LNCaP clone FGC (cell line): ENCODE measurements at regions not wholly inside any gene's neighbourhood (a gene's known extent, or its start where the extent isn't known, plus 50 kb on each side); places are given as distances from the start of the nearest gene placed in this dataset.

ENCODE experiments used
- DNase-seq: peaks from one replicate; pipeline ENCODE4 v3.0.0-alpha.2; 2011; ENCODE audit warnings: low read depth
- H3K4me3 ChIP-seq: 2 replicates; pipeline ENCODE4 v1.5.1; 2011; ENCODE audit warnings: mild to moderate bottlenecking, low read depth, low read length, control low read depth
- CTCF ChIP-seq: IDR thresholded peaks from 2 replicates; pipeline ENCODE4 v1.5.1; 2012; ENCODE audit warnings: mild to moderate bottlenecking; ENCODE audit not compliant: control insufficient read depth, insufficient read depth; ENCODE audit errors: extremely low read depth

- no peak for TF ChIP-seq CTCF
- H3K4me3 ChIP-seq: no peak overlapping the region
- no peak for DNase-seq
Observed at GRCh38 chr4:67082746-67083145, 462.6 kb downstream of the CENPC start.

GRCh38 chr4:67080046-67080557 is 465.2 kb downstream of the CENPC start:
- DNase-seq: no peak
- no peak for TF ChIP-seq CTCF

GRCh38 chr4:67071641-67072040 is 473.7 kb downstream of the CENPC start:
- H3K4me3 ChIP-seq: no peak overlapping the region
- DNase-seq: no peak
- no peak for TF ChIP-seq CTCF

More at GRCh38 chr4:67080046-67080557, 465.2 kb downstream of the CENPC start:
- H3K4me3 ChIP-seq: no peak overlapping the region

- DNase-seq: no peak
- H3K4me3 ChIP-seq: no peak overlapping the region
- no peak for TF ChIP-seq CTCF
Observed at GRCh38 chr4:67055319-67055718, 490.0 kb downstream of the CENPC start.

GRCh38 chr4:67054896-67055295 is 490.4 kb downstream of the CENPC start:
- H3K4me3 ChIP-seq: no peak overlapping the region
- no peak for TF ChIP-seq CTCF
- no peak for DNase-seq

GRCh38 chr4:67052814-67053675 is 492.3 kb downstream of the CENPC start:
- no peak for DNase-seq
- TF ChIP-seq CTCF: no peak
- H3K4me3 ChIP-seq: no peak overlapping the region
